GM19043 (cell line): ENCODE measurements at regions not wholly inside any gene's neighbourhood (a gene's known extent, or its start where the extent isn't known, plus 50 kb on each side); places are given as distances from the start of the nearest gene placed in this dataset.

ENCODE experiments used
- ATAC-seq: cut with Tn5 transposase; IDR thresholded peaks from one replicate; pipeline ENCODE4 v1.9.1; 2021; ENCODE audit warnings: low read depth; ENCODE audit not compliant: unreplicated experiment

- ATAC-seq = no peak
Observed at GRCh38 chr21:27248814-27249213, 281.9 kb upstream of the ADAMTS5 start.

GRCh38 chr21:27246741-27247140 lies 279.9 kb upstream of the ADAMTS5 start:
- ATAC-seq = no peak

DNA sequence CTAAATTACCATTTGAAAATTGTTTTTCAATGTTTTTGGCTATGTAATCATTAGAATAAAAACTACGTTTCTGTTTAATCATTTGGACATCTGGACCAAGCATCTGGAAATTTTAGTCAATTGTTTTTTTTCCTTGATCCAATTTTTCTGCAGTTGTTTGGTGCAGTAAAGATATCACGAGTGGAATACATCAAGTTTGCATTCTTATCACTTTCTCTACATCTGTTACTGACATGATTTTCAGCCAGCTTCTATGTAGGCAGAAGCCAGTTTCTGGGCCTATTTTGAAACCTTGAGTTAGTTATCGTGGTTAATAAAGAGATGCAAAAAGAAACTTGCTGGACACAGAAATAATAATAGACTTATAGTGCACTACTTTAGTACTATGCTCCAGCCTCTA lies 277.9 kb upstream of the ADAMTS5 start:
- no peak for ATAC-seq

DNA sequence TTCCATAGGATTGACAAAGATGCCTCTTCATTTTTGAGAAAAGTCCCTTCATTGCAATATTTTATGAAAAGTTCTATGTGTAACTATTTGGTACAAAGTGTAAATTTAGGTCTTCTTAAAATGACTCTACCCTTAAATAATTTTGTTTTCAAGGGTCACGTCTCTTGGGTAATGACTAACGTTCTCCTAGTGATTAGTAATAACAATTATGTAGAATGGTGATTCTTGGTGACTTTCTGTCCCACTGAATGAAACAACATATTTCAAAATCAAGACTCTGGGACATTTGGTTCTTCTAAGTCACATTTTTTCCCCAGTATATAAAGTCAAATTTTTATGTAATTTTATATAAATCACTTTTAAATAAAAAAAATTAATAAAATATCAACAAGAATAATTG lies 277.5 kb upstream of the ADAMTS5 start:
- ATAC-seq = no peak

DNA sequence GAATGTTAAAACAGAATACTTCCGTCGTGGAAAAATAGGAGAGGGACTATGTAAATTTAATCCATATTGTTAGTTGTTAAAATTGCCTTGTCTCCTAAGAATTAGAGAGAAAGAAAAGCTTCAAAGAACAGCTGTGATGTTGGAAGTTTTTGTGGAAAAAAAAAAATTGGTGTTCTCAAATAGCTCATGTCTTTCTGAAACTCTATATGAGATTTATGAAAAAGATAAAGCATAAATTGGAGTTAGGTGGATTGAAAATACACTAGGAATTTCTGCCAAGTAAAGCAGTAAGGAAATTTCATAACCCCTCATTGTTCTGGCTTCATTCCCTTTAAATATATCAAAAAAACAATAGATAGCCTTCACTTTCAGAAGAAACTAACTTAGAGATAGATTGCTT lies 274.0 kb upstream of the ADAMTS5 start:
- ATAC-seq = no peak

DNA sequence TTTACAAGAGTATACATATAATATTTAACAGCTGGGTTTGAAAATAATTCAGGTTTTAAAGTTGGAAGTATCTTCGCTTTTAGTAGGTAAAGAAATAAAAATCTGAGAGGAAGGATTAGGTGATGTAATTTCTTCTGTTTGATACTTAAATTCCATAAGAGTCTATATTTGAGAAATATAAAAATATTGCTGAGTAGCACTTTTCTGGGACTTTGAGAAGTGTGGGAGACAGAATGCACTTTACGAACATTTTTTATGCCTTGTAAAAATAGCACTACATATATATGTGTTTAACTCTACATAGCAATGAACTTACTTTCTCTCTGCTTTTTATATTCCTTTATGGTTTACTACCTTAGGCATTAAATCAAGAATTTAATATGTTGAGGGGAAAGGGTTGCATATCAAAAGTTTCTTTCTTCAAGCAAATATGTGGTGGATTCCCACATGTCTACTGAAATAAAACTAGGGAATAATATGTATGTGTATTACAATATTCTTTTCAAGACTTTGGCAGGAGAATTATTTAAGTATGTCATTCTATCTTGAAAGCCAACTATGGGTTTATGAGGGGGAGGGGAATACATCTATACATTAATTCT lies 266.7 kb upstream of the ADAMTS5 start:
- ATAC-seq = no peak

GRCh38 chr21:27225940-27226339 lies 259.1 kb upstream of the ADAMTS5 start:
- ATAC-seq = no peak

GRCh38 chr21:27225151-27225550 lies 258.3 kb upstream of the ADAMTS5 start:
- ATAC-seq = no peak

- no peak for ATAC-seq
Observed at GRCh38 chr21:27224169-27224568, 257.3 kb upstream of the ADAMTS5 start.

- ATAC-seq = no peak
Observed at GRCh38 chr21:27221077-27221476, 254.2 kb upstream of the ADAMTS5 start.

GRCh38 chr21:27220416-27220815 lies 253.5 kb upstream of the ADAMTS5 start:
- ATAC-seq = no peak

DNA sequence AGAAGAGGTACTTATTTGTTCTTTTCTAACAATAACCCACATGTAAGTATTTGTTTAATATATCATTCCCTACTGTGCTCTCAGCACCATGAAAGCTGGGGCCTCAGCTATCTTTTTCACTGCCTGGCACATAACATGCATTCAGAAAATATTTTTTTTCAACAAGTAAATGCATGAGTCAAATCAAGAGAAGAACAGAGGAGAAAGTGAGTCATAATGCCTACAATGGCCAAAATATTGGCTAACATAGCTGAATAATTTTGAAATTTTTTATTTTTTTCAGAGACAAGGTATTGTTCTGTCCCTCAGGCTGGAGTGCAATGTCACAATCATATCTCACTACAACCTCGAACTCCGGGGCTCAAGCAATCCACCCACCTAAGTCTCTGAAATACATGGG lies 252.2 kb upstream of the ADAMTS5 start:
- ATAC-seq = no peak

- ATAC-seq = no peak
Observed at GRCh38 chr21:27213303-27213702, 246.4 kb upstream of the ADAMTS5 start.

DNA sequence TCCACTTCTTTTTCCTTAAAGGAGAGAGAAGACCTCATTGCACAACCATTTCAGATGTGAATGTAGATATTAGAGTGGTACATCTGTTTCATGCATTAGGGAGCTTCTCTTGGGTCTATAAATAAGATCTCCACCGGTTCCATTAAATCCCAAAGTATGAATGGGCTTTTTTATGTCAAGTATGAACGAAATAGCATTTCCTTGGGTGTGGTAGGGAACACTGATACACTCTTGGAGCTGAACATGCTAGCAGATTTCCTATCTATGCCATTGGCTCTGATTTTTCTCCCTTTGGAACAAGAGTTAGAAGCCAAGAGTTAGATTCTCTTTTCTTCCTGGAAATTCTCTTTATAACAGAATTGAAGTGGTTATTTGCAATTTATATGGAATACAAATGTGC lies 245.6 kb upstream of the ADAMTS5 start:
- no peak for ATAC-seq

GRCh38 chr21:27209546-27209945 lies 242.7 kb upstream of the ADAMTS5 start:
- ATAC-seq = no peak

- no peak for ATAC-seq
Observed at GRCh38 chr21:27206368-27206982, 239.6 kb upstream of the ADAMTS5 start.

- ATAC-seq = no peak
Observed at GRCh38 chr21:27202301-27202700, 235.4 kb upstream of the ADAMTS5 start.

GRCh38 chr21:27201197-27201596 lies 234.3 kb upstream of the ADAMTS5 start:
- ATAC-seq = no peak

DNA sequence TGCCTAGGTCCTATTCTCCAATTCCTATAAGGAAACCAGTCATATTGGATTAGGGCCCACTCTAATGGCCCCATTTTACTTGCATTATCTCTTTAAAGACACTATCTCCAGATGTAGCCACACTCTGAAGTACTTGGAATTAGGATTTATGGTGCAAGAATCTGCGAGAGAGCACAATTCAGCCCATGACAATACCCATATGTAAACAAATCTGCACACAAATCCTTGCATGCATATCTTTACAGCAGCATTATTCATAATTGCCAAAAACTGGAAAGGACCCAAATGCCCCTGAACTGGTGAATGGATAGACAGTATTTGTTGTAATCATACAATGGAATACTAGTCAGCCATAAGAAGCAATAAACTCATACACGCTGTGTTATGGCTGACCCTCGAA lies 229.8 kb upstream of the ADAMTS5 start:
- no peak for ATAC-seq

GRCh38 chr21:27192281-27192949 lies 225.5 kb upstream of the ADAMTS5 start:
- no peak for ATAC-seq

- no peak for ATAC-seq
Observed at GRCh38 chr21:27190601-27191000, 223.7 kb upstream of the ADAMTS5 start.

DNA sequence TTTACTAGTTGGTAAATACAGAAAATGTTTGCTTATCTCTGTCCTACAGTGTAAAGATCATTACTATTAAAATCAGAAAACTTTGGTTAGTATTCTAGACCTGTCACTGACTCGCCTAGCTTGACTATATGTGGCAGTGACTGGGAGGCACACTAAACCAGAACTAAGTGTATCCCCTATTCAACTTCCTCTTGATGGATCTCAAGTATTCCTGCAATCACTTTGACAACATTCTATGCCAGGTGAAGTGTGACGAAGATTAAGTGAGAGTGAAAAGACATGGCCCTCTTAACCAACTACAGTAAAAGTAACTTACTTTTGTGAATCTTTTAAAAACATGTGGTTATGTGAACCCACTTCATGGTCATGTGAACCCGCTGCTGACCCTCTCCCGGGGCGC lies 223.0 kb upstream of the ADAMTS5 start:
- ATAC-seq = no peak
